Naive thymus-derived CD4-positive, alpha-beta T cell (primary cell): ENCODE measurements at regions not wholly inside any gene's neighbourhood (a gene's known extent, or its start where the extent isn't known, plus 50 kb on each side); places are given as distances from the start of the nearest gene placed in this dataset.

Source experiments
- ATAC-seq: fragments of 150-1000 bp; cut with Tn5 transposase; 2 replicates; pipeline ENCODE4 v1.10.0; 2021; ENCODE audit warnings: mild to moderate bottlenecking, moderate library complexity
- CTCF ChIA-PET: fragments of 350-600 bp; sonication (Branson Sonifier 250); formaldehyde crosslinking; loops from one replicate; lab custom pipeline; 2021; ENCODE audit warnings: antibody characterized with exemption; lab: Charles Lee
- POLR2A ChIA-PET: fragments of 350-600 bp; sonication (Branson Sonifier 250); formaldehyde crosslinking; loops from one replicate; lab custom pipeline; 2021; ENCODE audit warnings: antibody characterized with exemption, inconsistent platforms; lab: Charles Lee
- DNase-seq, 9 donors: peaks; one replicate each; pipeline versions ENCODE4 v3.0.0 to v3.0.0-alpha.2; 2020 to 2022; ENCODE audit warnings: mixed read lengths in 1 of 9
- H3K27ac ChIP-seq: one replicate; pipeline ENCODE4 v1.7.0; 2013; ENCODE audit warnings: mild to moderate bottlenecking, low read depth, low read length, moderate library complexity
- H3K27me3 ChIP-seq, 2 donors: one replicate each; pipeline ENCODE4 v1.7.0; 2013; ENCODE audit warnings: low read length in 2 of 2, mild to moderate bottlenecking in 2 of 2, moderate library complexity in 2 of 2; ENCODE audit not compliant: control insufficient read depth in 2 of 2, insufficient read depth in 2 of 2
- H3K36me3 ChIP-seq, 3 experiments: 1 replicate in 2 of 3; 2 replicates in 1 of 3; pipeline ENCODE4 v1.7.0; 2013; ENCODE audit warnings: low read length in 3 of 3, mild to moderate bottlenecking in 3 of 3, moderate library complexity in 1 of 3; ENCODE audit not compliant: insufficient read depth in 3 of 3, control insufficient read depth in 2 of 3
- H3K4me1 ChIP-seq, 2 donors: one replicate each; pipeline ENCODE4 v1.7.0; 2013; ENCODE audit warnings: low read length in 2 of 2, mild to moderate bottlenecking in 2 of 2, moderate library complexity in 1 of 2; ENCODE audit not compliant: control insufficient read depth in 2 of 2, insufficient read depth in 2 of 2
- H3K4me3 ChIP-seq: 2 replicates; pipeline ENCODE4 v1.7.0; 2013; ENCODE audit warnings: mild to moderate bottlenecking, low read length
- H3K9me3 ChIP-seq, 3 experiments: 1 replicate in 2 of 3; 2 replicates in 1 of 3; pipeline ENCODE4 v1.7.0; 2013; ENCODE audit warnings: low read length in 3 of 3; ENCODE audit not compliant: control insufficient read depth in 2 of 3
- H3K27ac Mint-ChIP-seq, 9 donors: one replicate each; pipeline ENCODE4 v1.8.0; 2020 to 2022; ENCODE audit warnings: mixed read lengths in 9 of 9, mild to moderate bottlenecking in 8 of 9, moderate library complexity in 5 of 9, inconsistent platforms in 2 of 9
- H3K27me3 Mint-ChIP-seq, 5 donors: one replicate each; pipeline ENCODE4 v1.8.0; 2021 to 2022; ENCODE audit warnings: mixed read lengths in 5 of 5, mild to moderate bottlenecking in 1 of 5
- H3K36me3 Mint-ChIP-seq, 5 donors: one replicate each; pipeline ENCODE4 v1.8.0; 2020 to 2022; ENCODE audit warnings: mixed read lengths in 5 of 5, mild to moderate bottlenecking in 3 of 5, inconsistent platforms in 1 of 5
- H3K4me1 Mint-ChIP-seq, 7 donors: one replicate each; pipeline ENCODE4 v1.8.0; 2020 to 2022; ENCODE audit warnings: mixed read lengths in 7 of 7, mild to moderate bottlenecking in 3 of 7, inconsistent platforms in 1 of 7
- H3K4me3 Mint-ChIP-seq, 10 donors: one replicate each; pipeline ENCODE4 v1.8.0; 2020 to 2022; ENCODE audit warnings: mild to moderate bottlenecking in 10 of 10, mixed read lengths in 10 of 10, moderate library complexity in 6 of 10, inconsistent platforms in 2 of 10
- H3K9me3 Mint-ChIP-seq, 11 donors: one replicate each; pipeline ENCODE4 v1.8.0; 2020 to 2022; ENCODE audit warnings: mixed read lengths in 11 of 11, mild to moderate bottlenecking in 4 of 11, inconsistent platforms in 1 of 11, moderate library complexity in 1 of 11
- intact Hi-C, 2 donors: fragments of 100-400 bp; cut with micrococcal nuclease; formaldehyde crosslinking; loops; one replicate each; pipeline ENCODE4 v1.15.1; 2023

DNA sequence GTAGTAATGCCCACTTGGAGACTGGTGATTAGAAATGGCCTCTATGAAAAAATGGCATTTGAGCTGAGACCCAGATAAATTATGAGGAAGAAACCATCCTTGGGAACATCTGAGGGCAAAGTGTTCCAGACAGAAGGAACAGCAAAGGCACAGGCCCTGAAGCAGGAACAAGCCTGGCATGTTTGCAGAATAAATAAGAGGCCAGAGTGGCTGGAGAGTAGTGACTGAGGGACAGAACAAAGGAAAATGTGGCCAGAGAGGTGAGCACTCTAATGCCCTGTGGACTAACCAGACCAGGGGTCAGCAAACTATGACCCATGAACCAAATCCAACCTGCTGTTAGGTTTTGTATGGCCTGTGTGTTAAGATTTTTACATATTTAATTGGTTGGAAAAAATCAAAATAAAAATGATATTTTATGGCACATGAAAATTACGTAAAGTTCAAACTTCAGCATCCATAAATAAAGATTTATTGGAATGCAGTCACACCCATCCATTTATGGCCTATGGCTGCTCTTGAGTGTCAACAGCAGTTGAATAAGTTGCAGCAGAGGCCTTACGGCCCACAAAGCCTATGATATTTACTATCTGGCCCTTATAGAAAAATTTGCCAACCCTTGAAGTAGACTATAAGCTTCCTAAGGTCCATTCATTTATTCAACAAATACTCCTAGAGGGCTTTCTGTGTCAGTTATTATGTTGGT, 210.0 kb upstream of the TOX3 start:
- Mint-ChIP-seq H3K4me3 (no peak overlapping the region), H3K36me3 (no peaks in the 10 kb centered on the region), H3K27ac (no peak overlapping the region), H3K27me3 (no peaks in the 10 kb centered on the region), H3K9me3 (no peaks in the 10 kb centered on the region), H3K4me1 (no peaks in the 10 kb centered on the region)
- H3K27me3 ChIP-seq, result no peaks in the 10 kb centered on the region
- no peaks in the 10 kb centered on the region for H3K9me3 ChIP-seq
- H3K36me3 ChIP-seq, result no peaks in the 10 kb centered on the region
- ChIA-PET POLR2A (no interaction called here), CTCF (no interaction called here)
- intact Hi-C loops, result no loop called here
- H3K4me3 ChIP-seq, result no peak overlapping the region
- ATAC-seq (no peak), DNase-seq (no peak)
- no peaks in the 10 kb centered on the region for H3K4me1 ChIP-seq
- no peak overlapping the region for H3K27ac ChIP-seq

DNA sequence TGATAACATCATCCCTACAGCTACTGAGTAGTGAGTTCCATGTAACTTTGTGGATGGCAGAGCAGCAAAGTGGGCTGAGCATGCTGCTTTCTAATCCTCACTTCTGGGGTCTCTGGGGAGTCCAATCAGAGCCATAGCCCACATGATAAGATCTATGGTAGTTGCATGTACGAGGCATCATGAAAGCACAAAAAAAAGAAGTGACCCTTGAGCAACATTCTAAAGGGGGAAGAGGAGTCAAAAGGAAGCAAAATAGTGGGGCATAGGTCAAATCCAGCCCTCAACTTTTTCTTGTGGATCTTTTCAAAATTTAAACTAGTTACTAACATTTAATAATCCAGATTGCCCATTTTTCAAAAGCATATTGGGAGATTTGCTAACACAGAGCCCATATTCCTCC, 208.5 kb upstream of the TOX3 start:
- H3K27me3 Mint-ChIP-seq, result no peaks in the 10 kb centered on the region
- Histone ChIP-seq H3K36me3 (no peaks in the 10 kb centered on the region), H3K27me3 (no peaks in the 10 kb centered on the region), H3K9me3 (no peaks in the 10 kb centered on the region), H3K27ac (no peak overlapping the region), H3K4me1 (no peaks in the 10 kb centered on the region), H3K4me3 (no peak overlapping the region)
- POLR2A ChIA-PET, result no interaction called here
- H3K4me1 Mint-ChIP-seq, result no peaks in the 10 kb centered on the region
- CTCF ChIA-PET, result no interaction called here
- no peak for DNase-seq
- H3K36me3 Mint-ChIP-seq, result no peaks in the 10 kb centered on the region
- intact Hi-C loops, result no loop called here
- no peaks in the 10 kb centered on the region for H3K9me3 Mint-ChIP-seq
- no peak overlapping the region for H3K4me3 Mint-ChIP-seq
- H3K27ac Mint-ChIP-seq, result no peak overlapping the region
- peak; percentile 4 for ATAC-seq

DNA sequence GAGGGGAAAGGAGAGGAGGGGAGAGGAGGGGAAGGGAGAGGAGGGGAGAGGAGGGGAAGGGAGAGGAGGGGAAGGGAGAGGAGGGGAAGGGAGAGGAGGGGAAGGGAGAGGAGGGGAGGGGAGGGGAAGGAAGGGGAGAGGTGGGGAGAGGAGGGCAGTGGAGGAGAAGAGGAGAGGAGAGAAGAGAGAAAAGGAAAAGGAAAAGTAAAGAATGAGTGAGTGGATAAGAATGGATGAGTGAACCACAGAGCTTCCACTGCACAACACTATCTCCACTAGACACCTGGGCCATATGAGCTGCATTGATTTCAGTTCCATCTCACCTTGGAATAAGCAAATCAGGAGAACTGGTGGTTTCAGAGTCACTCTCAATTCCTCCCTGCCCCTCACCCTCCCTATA, 204.1 kb upstream of the TOX3 start:
- Mint-ChIP-seq H3K27me3 (peaks cover 0 to 6% (median 0%) of the 10 kb centered on the region in 5 donors), H3K9me3 (peaks cover 0 to 7% (median 0%) of the 10 kb centered on the region in 11 donors), H3K27ac (no peak overlapping the region), H3K36me3 (no peaks in the 10 kb centered on the region), H3K4me3 (no peak overlapping the region), H3K4me1 (no peaks in the 10 kb centered on the region)
- intact Hi-C loops, result no loop called here
- H3K4me1 ChIP-seq, result no peaks in the 10 kb centered on the region
- POLR2A ChIA-PET, result no interaction called here
- no peak for DNase-seq
- H3K9me3 ChIP-seq, result no peaks in the 10 kb centered on the region
- no peak for ATAC-seq
- H3K27ac ChIP-seq, result no peak overlapping the region
- H3K27me3 ChIP-seq, result no peaks in the 10 kb centered on the region
- H3K4me3 ChIP-seq, result no peak overlapping the region
- CTCF ChIA-PET, result no interaction called here
- no peaks in the 10 kb centered on the region for H3K36me3 ChIP-seq

DNA sequence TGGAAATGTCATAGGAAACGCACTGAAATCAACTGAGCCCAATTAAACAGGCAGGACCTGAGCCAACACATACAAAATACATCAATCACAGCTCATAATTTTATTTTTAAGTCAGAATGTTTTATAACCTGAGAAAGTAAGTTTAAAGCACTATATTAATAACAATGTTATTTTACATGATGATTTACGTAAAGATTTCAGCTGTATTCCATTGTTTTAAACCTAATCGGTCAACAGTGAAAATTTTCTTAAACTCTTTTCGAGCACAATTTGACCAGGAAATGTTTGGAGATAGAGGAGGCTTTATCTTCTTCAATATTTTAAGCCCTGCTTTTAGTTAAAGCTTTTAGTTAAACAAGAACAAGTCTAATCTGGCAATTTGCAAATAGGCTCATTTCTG, 201.8 kb upstream of the TOX3 start:
- H3K36me3 ChIP-seq, result no peaks in the 10 kb centered on the region
- no peaks in the 10 kb centered on the region for H3K27me3 ChIP-seq
- CTCF ChIA-PET, result no interaction called here
- DNase-seq (no peak), ATAC-seq (no peak)
- no peak overlapping the region for H3K27ac ChIP-seq
- POLR2A ChIA-PET, result no interaction called here
- Mint-ChIP-seq H3K4me3 (no peak overlapping the region), H3K27ac (no peak overlapping the region), H3K27me3 (peaks cover 0 to 6% (median 0%) of the 10 kb centered on the region in 5 donors), H3K36me3 (no peaks in the 10 kb centered on the region), H3K9me3 (peaks cover 0 to 7% (median 2%) of the 10 kb centered on the region in 11 donors), H3K4me1 (no peaks in the 10 kb centered on the region)
- intact Hi-C loops, result no loop called here
- H3K4me3 ChIP-seq, result no peak overlapping the region
- no peaks in the 10 kb centered on the region for H3K4me1 ChIP-seq
- no peaks in the 10 kb centered on the region for H3K9me3 ChIP-seq

DNA sequence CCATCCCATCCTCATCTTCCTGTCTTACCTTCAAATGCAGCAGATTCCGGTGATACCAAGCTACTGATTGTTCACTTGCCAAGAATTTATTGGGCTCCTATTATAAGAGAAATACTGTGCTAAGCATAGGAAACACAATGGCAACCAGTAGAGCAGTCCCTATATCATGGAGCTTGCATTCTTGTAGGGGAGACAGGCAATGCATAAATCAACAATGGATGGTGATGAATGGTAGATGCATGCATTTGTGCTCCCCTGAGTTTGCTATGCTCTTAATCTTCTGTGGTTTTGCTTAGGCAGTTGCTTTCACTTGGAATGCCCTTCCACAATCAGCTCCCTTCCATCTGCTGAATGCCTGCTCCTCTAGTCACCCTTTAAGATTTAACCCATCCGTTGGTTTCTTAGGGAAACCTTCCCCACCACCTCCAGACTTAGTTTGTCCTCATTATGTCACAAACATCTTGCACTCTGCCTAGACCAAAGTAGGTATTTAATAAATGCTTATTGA, 200.2 kb upstream of the TOX3 start:
- H3K4me1 ChIP-seq, result no peaks in the 10 kb centered on the region
- H3K9me3 Mint-ChIP-seq, result peaks cover 0 to 7% (median 2%) of the 10 kb centered on the region in 11 donors
- H3K27ac Mint-ChIP-seq, result no peak overlapping the region
- ChIA-PET CTCF (interaction anchor here (0.6 kb wide), 1 partner anchor 43 kb away, joined by 4 read pairs; no protein-coding TSS in a partner anchor), POLR2A (no interaction called here)
- H3K27me3 Mint-ChIP-seq, result peaks cover 0 to 6% (median 0%) of the 10 kb centered on the region in 5 donors
- ATAC-seq, result no peak
- DNase-seq, result no peak
- no peak overlapping the region for H3K4me3 ChIP-seq
- H3K9me3 ChIP-seq, result no peaks in the 10 kb centered on the region
- H3K27ac ChIP-seq, result no peak overlapping the region
- no peaks in the 10 kb centered on the region for H3K27me3 ChIP-seq
- H3K4me3 Mint-ChIP-seq, result no peak overlapping the region
- H3K4me1 Mint-ChIP-seq, result no peaks in the 10 kb centered on the region
- intact Hi-C loops, result no loop called here
- no peaks in the 10 kb centered on the region for H3K36me3 Mint-ChIP-seq
- H3K36me3 ChIP-seq, result no peaks in the 10 kb centered on the region

DNA sequence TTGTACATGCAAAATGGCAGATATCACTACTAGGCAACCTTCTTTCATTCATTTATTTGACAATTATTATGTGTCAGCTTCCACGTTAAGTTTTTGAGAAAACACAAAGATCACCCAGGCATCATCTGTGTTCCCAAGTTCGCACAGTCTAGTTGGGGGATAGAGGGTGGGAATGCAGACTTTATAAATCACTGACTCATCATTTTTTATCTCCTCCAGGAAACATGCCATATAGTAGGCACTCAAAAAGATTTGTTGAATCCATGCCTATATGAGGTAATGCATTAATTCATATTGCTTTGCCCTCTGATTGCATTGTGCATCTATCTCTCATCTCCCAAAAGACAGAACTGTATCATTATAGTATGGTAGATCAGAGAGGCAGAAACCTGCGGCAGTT, 196.8 kb upstream of the TOX3 start:
- H3K27me3 ChIP-seq, result no peaks in the 10 kb centered on the region
- POLR2A ChIA-PET, result no interaction called here
- no peaks in the 10 kb centered on the region for H3K36me3 Mint-ChIP-seq
- no peaks in the 10 kb centered on the region for H3K4me1 ChIP-seq
- DNase-seq, result no peak
- intact Hi-C loops, result no loop called here
- H3K9me3 ChIP-seq, result no peaks in the 10 kb centered on the region
- H3K4me3 Mint-ChIP-seq, result no peak overlapping the region
- H3K27ac Mint-ChIP-seq, result no peak overlapping the region
- no peak overlapping the region for H3K4me3 ChIP-seq
- H3K27me3 Mint-ChIP-seq, result peaks cover 0 to 6% (median 0%) of the 10 kb centered on the region in 5 donors
- H3K36me3 ChIP-seq, result no peaks in the 10 kb centered on the region
- no peaks in the 10 kb centered on the region for H3K4me1 Mint-ChIP-seq
- CTCF ChIA-PET, result no interaction called here
- peaks cover 0 to 13% (median 2%) of the 10 kb centered on the region in 11 donors for H3K9me3 Mint-ChIP-seq
- H3K27ac ChIP-seq, result no peak overlapping the region
- no peak for ATAC-seq

DNA sequence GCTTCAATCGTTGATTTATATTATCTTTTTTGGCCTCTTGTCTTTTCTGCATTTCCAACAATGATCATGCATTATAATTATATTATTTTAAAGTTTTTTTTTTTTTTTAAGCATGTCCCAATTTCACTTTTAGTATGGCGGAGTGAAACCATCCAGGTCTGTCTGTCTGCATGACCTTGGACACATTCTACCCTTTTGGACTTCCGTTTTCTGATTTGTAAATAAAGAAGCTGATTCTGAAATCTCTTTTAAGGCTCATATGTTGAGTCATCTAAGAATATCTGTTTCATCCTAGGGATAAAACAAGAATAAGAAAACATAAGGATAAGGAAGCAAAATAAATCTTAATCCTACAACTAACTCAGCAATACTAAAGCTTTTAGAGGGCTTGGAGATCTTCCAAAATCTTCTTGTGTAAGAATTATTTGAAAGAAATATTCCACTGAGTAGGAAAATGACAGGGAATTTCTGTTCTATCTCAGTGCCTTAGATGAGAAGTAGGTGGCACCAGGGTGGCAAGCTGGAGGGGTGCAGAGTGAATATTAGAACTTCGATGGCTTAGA, 195.7 kb upstream of the TOX3 start:
- no peak for DNase-seq
- no peaks in the 10 kb centered on the region for H3K4me1 Mint-ChIP-seq
- CTCF ChIA-PET, result no interaction called here
- H3K9me3 Mint-ChIP-seq, result peaks cover 0 to 15% (median 3%) of the 10 kb centered on the region in 11 donors
- no peaks in the 10 kb centered on the region for H3K36me3 Mint-ChIP-seq
- H3K27ac Mint-ChIP-seq, result no peak overlapping the region
- Histone ChIP-seq H3K36me3 (no peaks in the 10 kb centered on the region), H3K9me3 (no peaks in the 10 kb centered on the region), H3K27ac (no peak overlapping the region), H3K4me1 (no peaks in the 10 kb centered on the region), H3K4me3 (no peak overlapping the region), H3K27me3 (no peaks in the 10 kb centered on the region)
- H3K27me3 Mint-ChIP-seq, result peaks cover 0 to 6% (median 0%) of the 10 kb centered on the region in 5 donors
- no peak for ATAC-seq
- no peak overlapping the region for H3K4me3 Mint-ChIP-seq
- POLR2A ChIA-PET, result no interaction called here
- intact Hi-C loops, result no loop called here
